GM18870 (cell line): ENCODE measurements at regions not wholly inside any gene's neighbourhood (a gene's known extent, or its start where the extent isn't known, plus 50 kb on each side); places are given as distances from the start of the nearest gene placed in this dataset.
"Not testable (repeated sequence)": the region's sequence is repeated elsewhere in the genome, so short reads cannot be mapped to it uniquely, and the experiment has no call there.

Source experiments
- ATAC-seq: cut with Tn5 transposase; IDR thresholded peaks from one replicate; pipeline ENCODE4 v1.9.1; 2021; ENCODE audit warnings: moderate library complexity; ENCODE audit not compliant: unreplicated experiment

GRCh38 chr1:120657804-120658203 lies 65.9 kb upstream of the NBPF26 start:
- not testable (repeated sequence) for ATAC-seq

- ATAC-seq: not testable (repeated sequence)
These were observed 65.1 kb upstream of the NBPF26 start for GRCh38 chr1:120658622-120659021.

DNA sequence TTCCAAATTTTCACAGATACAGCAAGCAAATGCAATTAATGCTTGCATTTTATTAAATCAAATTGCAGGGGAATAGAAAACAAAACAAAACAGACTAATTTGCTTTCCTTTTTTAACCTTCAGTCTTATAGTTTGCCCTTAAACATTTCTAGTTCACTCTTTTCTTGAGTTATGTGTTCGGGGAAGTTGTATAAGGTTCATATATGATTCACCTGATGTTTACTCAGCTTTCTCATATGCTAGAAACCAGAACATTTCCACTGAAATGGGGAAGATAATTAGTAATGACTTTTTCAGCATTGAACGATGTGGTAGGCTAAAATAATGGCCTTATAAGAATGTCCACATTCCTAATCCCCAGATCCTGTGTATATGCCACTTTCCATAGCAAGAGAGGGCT lies 64.6 kb upstream of the NBPF26 start:
- ATAC-seq: not testable (repeated sequence)

DNA sequence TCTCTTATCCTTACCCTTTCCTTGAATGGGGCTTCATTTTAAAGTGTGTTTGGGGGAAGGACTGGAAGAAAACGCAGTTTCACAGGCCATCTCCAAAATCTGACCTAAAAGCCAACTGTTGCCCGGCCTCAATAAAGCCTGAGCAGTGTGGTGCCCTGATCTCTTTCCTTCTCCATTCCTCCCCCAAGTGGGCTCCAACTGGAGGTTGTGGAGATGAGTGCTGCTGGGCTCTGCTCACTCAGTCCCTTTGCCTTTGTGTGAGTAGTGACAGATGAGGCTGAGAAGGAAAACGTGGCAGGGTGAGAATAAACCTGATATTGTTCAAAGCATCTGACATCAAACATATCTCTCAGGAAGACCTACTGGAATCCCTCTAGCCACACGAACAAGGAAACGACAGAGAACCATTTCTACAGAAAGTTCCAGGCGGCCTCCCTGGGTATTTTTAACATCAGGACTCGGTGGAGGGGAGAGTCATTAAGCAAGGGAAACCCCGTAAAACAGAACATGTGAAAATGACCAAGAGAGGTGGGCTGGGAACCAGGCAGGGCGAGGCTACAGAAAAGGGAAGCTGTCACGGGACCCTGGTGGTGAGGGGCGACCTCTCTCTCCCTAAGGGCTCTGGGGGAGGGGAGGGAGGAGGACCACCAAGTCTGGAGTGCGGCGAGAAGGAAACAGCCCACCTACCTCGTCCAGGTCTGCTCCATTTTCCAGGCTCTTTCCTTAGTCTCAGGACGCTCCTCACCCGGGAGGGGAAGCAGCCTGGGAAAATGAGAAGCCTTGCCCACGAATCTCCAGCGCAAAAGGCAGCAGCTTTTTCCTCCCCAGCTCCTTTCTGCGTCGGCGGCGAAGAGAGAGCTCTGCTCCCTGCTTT lies 59.1 kb upstream of the NBPF26 start:
- ATAC-seq: not testable (repeated sequence)

- not testable (repeated sequence) for ATAC-seq
These were observed 58.5 kb upstream of the NBPF26 start for GRCh38 chr1:120665250-120665577.

DNA sequence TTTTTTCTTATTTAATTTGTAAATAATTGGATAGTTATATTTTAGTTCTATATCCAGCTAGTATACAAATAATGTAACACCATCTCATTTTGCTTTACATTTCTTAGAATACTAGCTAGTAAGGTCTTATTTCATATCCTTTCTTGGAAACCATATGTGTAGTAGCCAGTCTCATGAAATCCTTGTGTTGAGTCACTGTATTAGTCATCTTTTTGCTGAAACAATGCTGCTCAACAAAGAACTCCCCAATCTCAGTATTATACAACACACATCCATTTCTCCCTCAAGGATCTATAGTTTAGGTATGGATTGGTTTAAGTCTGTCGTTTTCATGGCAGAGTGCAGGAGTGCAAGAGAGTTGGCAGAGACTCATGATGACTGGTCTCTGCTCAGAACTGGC lies 55.6 kb upstream of the NBPF26 start:
- ATAC-seq: not testable (repeated sequence)
